HEK293T (cell line): ENCODE measurements at regions not wholly inside any gene's neighbourhood (a gene's known extent, or its start where the extent isn't known, plus 50 kb on each side); places are given as distances from the start of the nearest gene placed in this dataset.
"Not testable (repeated sequence)": the region's sequence is repeated elsewhere in the genome, so short reads cannot be mapped to it uniquely, and the experiment has no call there.

Source experiments
- FOXA1 ChIP-seq: fragments of 450-650 bp; IDR thresholded peaks from 2 replicates; pipeline ENCODE4 v1.6.1; 2016; ENCODE audit warnings: mild to moderate bottlenecking
- HDGF ChIP-seq: fragments of 450-650 bp; IDR thresholded peaks from 2 replicates; pipeline ENCODE4 v1.6.1; 2017; ENCODE audit warnings: antibody characterized with exemption, borderline replicate concordance
- L3MBTL2 ChIP-seq: fragments of 450-650 bp; conservative IDR thresholded peaks from 2 replicates; pipeline ENCODE4 v1.6.1; 2016; ENCODE audit warnings: mild to moderate bottlenecking
- SP1 ChIP-seq: fragments of 450-650 bp; IDR thresholded peaks from 2 replicates; pipeline ENCODE4 v1.6.1; 2017
- SUZ12 ChIP-seq: fragments of 450-650 bp; IDR thresholded peaks from 2 replicates; pipeline ENCODE4 v1.6.1; 2016; ENCODE audit warnings: mild to moderate bottlenecking
- TARDBP ChIP-seq: fragments of 450-650 bp; IDR thresholded peaks from 2 replicates; pipeline ENCODE4 v1.6.1; 2016

DNA sequence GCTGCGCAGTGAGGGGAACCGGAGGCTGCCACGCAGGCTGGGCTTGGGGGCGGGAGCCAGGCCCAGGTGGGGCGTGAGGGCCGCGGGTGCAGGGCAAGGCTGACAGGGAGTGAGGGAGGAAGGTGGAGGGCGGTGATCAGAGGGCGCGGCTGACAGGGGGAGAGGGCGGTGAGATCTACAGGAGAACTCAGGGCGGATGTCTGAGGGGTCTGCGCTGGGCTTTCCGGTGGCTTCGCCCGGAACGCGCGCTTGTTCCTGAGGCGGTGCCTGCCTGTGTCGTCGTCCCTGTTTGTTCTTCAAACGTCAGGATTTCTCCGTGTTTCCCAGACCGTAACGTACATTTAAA is 248.5 kb upstream of the NPAP1 start:
- not testable (repeated sequence) for TF ChIP-seq TARDBP, HDGF, SUZ12, L3MBTL2, SP1, FOXA1
